Astrocyte (in vitro differentiated cells and primary cell): ENCODE measurements at regions not wholly inside any gene's neighbourhood (a gene's known extent, or its start where the extent isn't known, plus 50 kb on each side); places are given as distances from the start of the nearest gene placed in this dataset.

Experiments
- CTCF ChIP-seq: IDR thresholded peaks from 2 replicates; pipeline ENCODE4 v1.5.1; 2011; ENCODE audit warnings: low read depth, mild to moderate bottlenecking, inconsistent platforms, low read length, moderate library complexity; ENCODE audit not compliant: insufficient read depth
- EZH2 ChIP-seq: IDR thresholded peaks from 2 replicates; pipeline ENCODE4 v1.6.1; 2012; ENCODE audit warnings: mild to moderate bottlenecking, low read length, inconsistent platforms; ENCODE audit not compliant: insufficient read depth

DNA sequence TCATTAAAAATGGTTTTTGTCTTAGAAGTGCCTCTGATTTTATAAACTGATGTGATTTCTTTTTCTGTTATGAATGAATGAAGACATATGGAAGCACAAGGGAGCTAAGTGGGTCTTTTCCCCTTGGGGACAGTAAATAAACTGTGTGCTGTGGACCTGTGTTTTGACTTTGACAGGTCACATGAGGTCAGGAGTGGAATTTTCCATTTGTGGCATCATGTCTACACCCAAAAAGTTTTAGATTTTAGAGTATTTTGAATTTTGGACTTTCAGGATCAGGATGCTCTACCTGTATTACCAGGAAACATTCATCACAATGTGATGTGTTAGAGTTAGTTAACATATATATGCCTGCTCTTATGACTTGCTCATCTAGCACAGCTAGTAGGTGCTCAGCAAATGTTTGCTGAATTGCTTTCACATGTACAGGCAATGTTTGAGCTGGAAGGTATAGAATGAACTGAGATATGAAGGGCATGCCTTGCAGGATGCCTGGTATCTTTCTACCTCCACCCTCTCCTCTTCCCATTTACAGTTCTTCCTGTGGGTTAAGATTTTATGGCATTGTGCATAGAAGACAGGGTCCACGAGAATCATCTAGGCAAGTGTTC lies 73.2 kb upstream of the NR3C1 start:
- TF ChIP-seq CTCF (no peak), EZH2 (no peak)
